Neural cell (in vitro differentiated cells): ENCODE measurements at regions not wholly inside any gene's neighbourhood (a gene's known extent, or its start where the extent isn't known, plus 50 kb on each side); places are given as distances from the start of the nearest gene placed in this dataset.

Source experiments
- H2AFZ ChIP-seq: fragments of 200-600, 300-800 bp; sonication (generic), shearing (Covaris generic); 2 replicates; pipeline ENCODE4 v1.6.0; 2014; ENCODE audit warnings: low read depth, mild to moderate bottlenecking, antibody characterized with exemption, low read length, moderate library complexity
- H3F3A ChIP-seq: fragments of 200-600 bp; shearing (Covaris generic); 2 replicates; pipeline ENCODE4 v1.6.1; 2016; ENCODE audit warnings: mild to moderate bottlenecking, moderate library complexity, mixed read lengths, antibody characterized with exemption, low read length; ENCODE audit not compliant: insufficient read depth, poor library complexity, severe bottlenecking
- H3K27ac ChIP-seq: fragments of 200-600, 300-800 bp; sonication (generic), shearing (Covaris generic); 2 replicates; pipeline ENCODE4 v1.5.1; 2014; ENCODE audit warnings: mild to moderate bottlenecking, low read length, moderate library complexity
- H3K27me3 ChIP-seq: fragments of 300-800, 200-600 bp; sonication (generic), shearing (Covaris generic); 2 replicates; pipeline ENCODE4 v1.6.0; 2014; ENCODE audit warnings: mild to moderate bottlenecking, low read depth, low read length, moderate library complexity; ENCODE audit not compliant: insufficient read depth
- H3K36me3 ChIP-seq: fragments of 300-800, 200-600 bp; sonication (generic), shearing (Covaris generic); 2 replicates; pipeline ENCODE4 v1.5.1; 2014; ENCODE audit warnings: mild to moderate bottlenecking, antibody characterized with exemption, low read length, moderate library complexity; ENCODE audit not compliant: insufficient read depth
- H3K4me2 ChIP-seq: fragments of 300-800, 200-600 bp; sonication (generic), shearing (Covaris generic); 2 replicates; pipeline ENCODE4 v1.6.0; 2014; ENCODE audit warnings: mild to moderate bottlenecking, low read length
- H3K4me3 ChIP-seq: fragments of 300-800, 200-600 bp; sonication (generic), shearing (Covaris generic); 2 replicates; pipeline ENCODE4 v1.5.1; 2014; ENCODE audit warnings: mild to moderate bottlenecking, low read length, moderate library complexity
- H3K79me2 ChIP-seq: fragments of 200-600 bp; shearing (Covaris generic); replicated peaks from 2 replicates; pipeline ENCODE4 v1.6.0; 2014; ENCODE audit warnings: mild to moderate bottlenecking, low read length, moderate library complexity; ENCODE audit not compliant: insufficient read depth
- H3K9ac ChIP-seq: fragments of 300-800, 200-600 bp; sonication (generic), shearing (Covaris generic); 2 replicates; pipeline ENCODE4 v1.6.1; 2016; ENCODE audit warnings: mild to moderate bottlenecking, low read length, mixed read lengths
- H3K9me2 ChIP-seq: fragments of 200-600 bp; shearing (Covaris generic); 2 replicates; pipeline ENCODE4 v1.6.1; 2016; ENCODE audit warnings: mild to moderate bottlenecking, low read length, mixed read lengths; ENCODE audit not compliant: insufficient read depth
- H3K9me3 ChIP-seq: fragments of 200-600, 300-800 bp; sonication (generic), shearing (Covaris generic); 2 replicates; pipeline ENCODE4 v1.6.1; 2016; ENCODE audit warnings: mild to moderate bottlenecking, mixed run types, low read length, moderate library complexity, mixed read lengths
- H4K20me1 ChIP-seq: fragments of 200-600 bp; shearing (Covaris generic); 2 replicates; pipeline ENCODE4 v1.6.1; 2016; ENCODE audit warnings: mild to moderate bottlenecking, mixed run types; ENCODE audit not compliant: insufficient read depth
- CTCF ChIP-seq: fragments of 450-650 bp; IDR thresholded peaks from 2 replicates; pipeline ENCODE4 v1.5.1; 2014; ENCODE audit warnings: antibody characterized with exemption, mild to moderate bottlenecking, moderate library complexity; ENCODE audit not compliant: poor library complexity, severe bottlenecking
- EP300 ChIP-seq: fragments of 450-650 bp; conservative IDR thresholded peaks from 2 replicates; pipeline ENCODE4 v1.6.1; 2014; ENCODE audit warnings: antibody characterized with exemption, mild to moderate bottlenecking, moderate library complexity; ENCODE audit not compliant: poor library complexity, severe bottlenecking
- EZH2 ChIP-seq: fragments of 200-600, 300-800 bp; shearing (Covaris generic), sonication (generic); IDR thresholded peaks from 2 replicates; pipeline ENCODE4 v1.6.1; 2014; ENCODE audit warnings: antibody characterized with exemption, low read length, borderline replicate concordance, mild to moderate bottlenecking; ENCODE audit not compliant: insufficient read depth, poor library complexity, severe bottlenecking
- MXI1 ChIP-seq: fragments of 450-650 bp; conservative IDR thresholded peaks from 2 replicates; pipeline ENCODE4 v1.6.1; 2014; ENCODE audit warnings: antibody characterized with exemption, mild to moderate bottlenecking; ENCODE audit not compliant: poor library complexity, severe bottlenecking
- POLR2AphosphoS5 ChIP-seq: IDR thresholded peaks from 2 replicates; pipeline ENCODE4 v1.6.1; 2012
- RAD21 ChIP-seq: fragments of 450-650 bp; conservative IDR thresholded peaks from 2 replicates; pipeline ENCODE4 v1.6.1; 2014; ENCODE audit warnings: antibody characterized with exemption, mild to moderate bottlenecking, moderate library complexity
- SMC3 ChIP-seq: fragments of 450-650 bp; conservative IDR thresholded peaks from 2 replicates; pipeline ENCODE4 v1.6.1; 2014; ENCODE audit warnings: antibody characterized with exemption, mild to moderate bottlenecking, moderate library complexity; ENCODE audit not compliant: poor library complexity
- TAF1 ChIP-seq: IDR thresholded peaks from 2 replicates; pipeline ENCODE4 v1.6.1; 2012; ENCODE audit warnings: low read depth
- TF ChIP-seq, protein P1 (sequence below): IDR thresholded peaks from 2 replicates; pipeline ENCODE4 v1.6.1; 2012; ENCODE audit warnings: borderline replicate concordance

DNA sequence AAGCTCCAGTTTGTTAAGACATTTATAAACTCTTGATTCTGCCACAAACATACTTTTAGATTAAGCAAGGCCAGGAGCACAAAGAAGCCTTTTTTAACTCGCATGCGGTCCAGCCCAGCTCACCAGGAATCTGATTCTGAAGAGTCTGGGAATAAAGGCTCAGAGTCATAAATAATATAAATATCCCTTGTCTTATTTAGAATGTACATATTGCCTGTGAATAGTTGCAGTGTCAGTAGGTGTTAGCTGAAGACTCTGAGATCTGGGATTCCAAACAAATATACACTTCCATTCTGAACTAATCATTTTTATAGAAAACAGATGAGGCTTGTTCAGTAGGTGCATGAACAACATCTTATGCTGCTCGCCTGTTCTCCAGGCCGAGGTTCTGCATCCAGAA lies 59.1 kb upstream of the ELAC2 start:
- no peak overlapping the region for H3K27ac ChIP-seq
- H3K9me3 ChIP-seq = no peaks in the 10 kb centered on the region
- H2AFZ ChIP-seq = no peak overlapping the region
- no peaks in the 10 kb centered on the region for H3K9me2 ChIP-seq
- H3K36me3 ChIP-seq = no peaks in the 10 kb centered on the region
- no peak overlapping the region for H3K4me3 ChIP-seq
- no peak overlapping the region for H3K4me2 ChIP-seq
- no peaks in the 10 kb centered on the region for H4K20me1 ChIP-seq
- no peaks in the 10 kb centered on the region for H3F3A ChIP-seq
- H3K27me3 ChIP-seq = no peaks in the 10 kb centered on the region
- TF ChIP-seq, protein P1, sequence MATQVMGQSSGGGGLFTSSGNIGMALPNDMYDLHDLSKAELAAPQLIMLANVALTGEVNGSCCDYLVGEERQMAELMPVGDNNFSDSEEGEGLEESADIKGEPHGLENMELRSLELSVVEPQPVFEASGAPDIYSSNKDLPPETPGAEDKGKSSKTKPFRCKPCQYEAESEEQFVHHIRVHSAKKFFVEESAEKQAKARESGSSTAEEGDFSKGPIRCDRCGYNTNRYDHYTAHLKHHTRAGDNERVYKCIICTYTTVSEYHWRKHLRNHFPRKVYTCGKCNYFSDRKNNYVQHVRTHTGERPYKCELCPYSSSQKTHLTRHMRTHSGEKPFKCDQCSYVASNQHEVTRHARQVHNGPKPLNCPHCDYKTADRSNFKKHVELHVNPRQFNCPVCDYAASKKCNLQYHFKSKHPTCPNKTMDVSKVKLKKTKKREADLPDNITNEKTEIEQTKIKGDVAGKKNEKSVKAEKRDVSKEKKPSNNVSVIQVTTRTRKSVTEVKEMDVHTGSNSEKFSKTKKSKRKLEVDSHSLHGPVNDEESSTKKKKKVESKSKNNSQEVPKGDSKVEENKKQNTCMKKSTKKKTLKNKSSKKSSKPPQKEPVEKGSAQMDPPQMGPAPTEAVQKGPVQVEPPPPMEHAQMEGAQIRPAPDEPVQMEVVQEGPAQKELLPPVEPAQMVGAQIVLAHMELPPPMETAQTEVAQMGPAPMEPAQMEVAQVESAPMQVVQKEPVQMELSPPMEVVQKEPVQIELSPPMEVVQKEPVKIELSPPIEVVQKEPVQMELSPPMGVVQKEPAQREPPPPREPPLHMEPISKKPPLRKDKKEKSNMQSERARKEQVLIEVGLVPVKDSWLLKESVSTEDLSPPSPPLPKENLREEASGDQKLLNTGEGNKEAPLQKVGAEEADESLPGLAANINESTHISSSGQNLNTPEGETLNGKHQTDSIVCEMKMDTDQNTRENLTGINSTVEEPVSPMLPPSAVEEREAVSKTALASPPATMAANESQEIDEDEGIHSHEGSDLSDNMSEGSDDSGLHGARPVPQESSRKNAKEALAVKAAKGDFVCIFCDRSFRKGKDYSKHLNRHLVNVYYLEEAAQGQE = no peak
- TF ChIP-seq MXI1 (no peak), TAF1 (no peak), POLR2AphosphoS5 (no peak), RAD21 (no peak), EP300 (no peak), CTCF (no peak), SMC3 (no peak)
- H3K9ac ChIP-seq = no peak overlapping the region
- no peaks in the 10 kb centered on the region for H3K79me2 ChIP-seq

GRCh38 chr17:13074026-13074425 lies 56.2 kb upstream of the ELAC2 start:
- Histone ChIP-seq H3K4me3 (no peak overlapping the region), H3F3A (no peaks in the 10 kb centered on the region), H2AFZ (no peak overlapping the region), H3K79me2 (no peaks in the 10 kb centered on the region), H3K9ac (no peak overlapping the region), H3K9me3 (no peaks in the 10 kb centered on the region), H3K36me3 (no peaks in the 10 kb centered on the region), H3K9me2 (no peaks in the 10 kb centered on the region), H3K27ac (no peak overlapping the region), H3K27me3 (no peaks in the 10 kb centered on the region), H3K4me2 (no peak overlapping the region), H4K20me1 (no peaks in the 10 kb centered on the region)
- TF ChIP-seq POLR2AphosphoS5 (no peak), CTCF (no peak), MXI1 (no peak), EZH2 (no peak), SMC3 (no peak), EP300 (no peak), RAD21 (no peak)
- TF ChIP-seq, protein P1 = no peak
